GM12878 (cell line): ENCODE measurements at regions not wholly inside any gene's neighbourhood (a gene's known extent, or its start where the extent isn't known, plus 50 kb on each side); places are given as distances from the start of the nearest gene placed in this dataset.

Experiments
- ATAC-seq: fragments of 200-7000 bp; cut with Tn5 transposase; 3 replicates; pipeline ENCODE4 v1.9.1; 2020; ENCODE audit warnings: mild to moderate bottlenecking, moderate library complexity
- BruUV-seq: library from RNA; stranded (reverse); fragments of 400-500 nt; replicated peaks from 2 replicates; lab custom pipeline; 2021; lab: Mats Ljungman, UMichigan
- CTCF ChIA-PET: fragments of 300-600 bp; sonication (Branson Sonifier 250); formaldehyde crosslinking; extraction: SDS; loops from one replicate; lab custom pipeline; 2021; ENCODE audit warnings: inconsistent platforms; lab: Yijun Ruan, JAX
- POLR2A ChIA-PET: fragments of 350-600 bp; formaldehyde crosslinking; extraction: SDS; loops from one replicate; lab custom pipeline; 2021; ENCODE audit warnings: inconsistent platforms; lab: Charles Lee
- RAD21 ChIA-PET: fragments of 300-600 bp; sonication (Branson Sonifier 250); formaldehyde crosslinking; loops from one replicate; lab custom pipeline; 2023; ENCODE audit warnings: antibody characterized with exemption; ENCODE audit not compliant: unreplicated experiment; lab: Charles Lee
- SMC1A ChIA-PET: fragments of 300-600 bp; sonication (Branson Sonifier 250); formaldehyde crosslinking; loops from one replicate; lab custom pipeline; 2023; ENCODE audit not compliant: unreplicated experiment, uncharacterized antibody; lab: Charles Lee
- DNase-seq: peaks from one replicate; pipeline ENCODE4 v3.0.0-alpha.2; 2011; ENCODE audit warnings: low read depth, low spot score
- FAIRE-seq: peaks from 3 replicates; lab custom pipeline; 2011; peaks lifted over from hg19 to GRCh38; lab: Jason Lieb, UNC
- H2AFZ ChIP-seq: 2 replicates; pipeline ENCODE4 v1.6.0; 2011; ENCODE audit warnings: low read depth, low read length, control low read depth; ENCODE audit not compliant: control insufficient read depth
- H3K27ac ChIP-seq: 2 replicates; pipeline ENCODE4 v1.5.1; 2011; ENCODE audit warnings: control low read depth; ENCODE audit not compliant: control insufficient read depth, insufficient read depth
- H3K27me3 ChIP-seq, 2 experiments: replicated peaks in 1 of 2; 2 replicates each; pipeline versions ENCODE4 v1.6.0 to v1.6.1; 2011; ENCODE audit warnings: low read length in 1 of 2; ENCODE audit not compliant: control insufficient read depth in 2 of 2, insufficient read depth in 2 of 2
- H3K36me3 ChIP-seq, 2 experiments: 2 replicates each; pipeline ENCODE4 v1.5.1; 2011; ENCODE audit warnings: low read length in 1 of 2; ENCODE audit not compliant: control insufficient read depth in 2 of 2, insufficient read depth in 2 of 2
- H3K4me1 ChIP-seq: 2 replicates; pipeline ENCODE4 v1.6.1; 2011; ENCODE audit warnings: mild to moderate bottlenecking, low read length, moderate library complexity, mixed read lengths; ENCODE audit not compliant: control insufficient read depth, insufficient read depth
- H3K4me2 ChIP-seq: 2 replicates; pipeline ENCODE4 v1.6.0; 2011; ENCODE audit warnings: control low read depth; ENCODE audit not compliant: control insufficient read depth, insufficient read depth
- H3K4me3 ChIP-seq: fragments of 200-600 bp; sonication (generic); 2 replicates; pipeline ENCODE4 v1.5.1; 2016
- H3K79me2 ChIP-seq: 2 replicates; pipeline ENCODE4 v1.6.0; 2011; ENCODE audit warnings: low read length; ENCODE audit not compliant: control insufficient read depth, insufficient read depth
- H3K9ac ChIP-seq: 2 replicates; pipeline ENCODE4 v1.8.0; 2011; ENCODE audit warnings: low read length, control low read depth, mixed read lengths; ENCODE audit not compliant: control insufficient read depth, insufficient read depth
- H3K9me3 ChIP-seq: replicated peaks from 3 replicates; pipeline ENCODE4 v1.5.1; 2011; ENCODE audit warnings: mild to moderate bottlenecking, low read length; ENCODE audit not compliant: control insufficient read depth, insufficient read depth
- H4K20me1 ChIP-seq: 2 replicates; pipeline ENCODE4 v1.6.0; 2011; ENCODE audit not compliant: control insufficient read depth, insufficient read depth
- CREM ChIP-seq: IDR thresholded peaks from 2 replicates; pipeline ENCODE4 v1.6.1; 2014; ENCODE audit warnings: antibody characterized with exemption, low read depth
- DPF2 ChIP-seq: fragments of 450-650 bp; IDR thresholded peaks from 2 replicates; pipeline ENCODE4 v1.6.1; 2017; ENCODE audit warnings: mild to moderate bottlenecking
- HCFC1 ChIP-seq: fragments of 150-350 bp; IDR thresholded peaks from 2 replicates; pipeline ENCODE4 v1.6.1; 2014; ENCODE audit warnings: low read length
- MEF2A ChIP-seq: IDR thresholded peaks from 2 replicates; pipeline ENCODE4 v1.6.1; 2011; ENCODE audit warnings: low read depth, mild to moderate bottlenecking, low read length, moderate library complexity; ENCODE audit not compliant: insufficient read depth
- NFYA ChIP-seq: IDR thresholded peaks from 2 replicates; pipeline ENCODE4 v1.6.1; 2011; ENCODE audit warnings: low read depth, mild to moderate bottlenecking, low read length, improper control_type of control experiment, borderline replicate concordance
- NFYB ChIP-seq: IDR thresholded peaks from 2 replicates; pipeline ENCODE4 v1.6.1; 2011; ENCODE audit warnings: low read depth, mild to moderate bottlenecking, low read length, improper control_type of control experiment, moderate library complexity; ENCODE audit not compliant: insufficient read depth
- PAX5 ChIP-seq: IDR thresholded peaks from 2 replicates; pipeline ENCODE4 v1.6.1; 2011; ENCODE audit warnings: low read depth, low read length, borderline replicate concordance
- POLR2AphosphoS5 ChIP-seq: IDR thresholded peaks from 2 replicates; pipeline ENCODE4 v1.6.1; 2011; ENCODE audit warnings: mild to moderate bottlenecking, low read length, inconsistent platforms
- ZNF274 ChIP-seq: IDR thresholded peaks from one replicate; pipeline ENCODE4 v1.8.0; 2011; ENCODE audit not compliant: insufficient read length, insufficient read depth
- ZNF384 ChIP-seq: IDR thresholded peaks from 2 replicates; pipeline ENCODE4 v1.6.1; 2012; ENCODE audit warnings: low read depth, mild to moderate bottlenecking, low read length, improper control_type of control experiment, borderline replicate concordance
- ZSCAN29 ChIP-seq: fragments of 450-650 bp; IDR thresholded peaks from 2 replicates; pipeline ENCODE4 v1.6.1; 2017; ENCODE audit warnings: mild to moderate bottlenecking, moderate library complexity
- WGBS: methylation state at CpG from one replicate; pipeline ENCODE4 v1.1.6; 2016; ENCODE audit warnings: low lambda C conversion rate; ENCODE audit not compliant: insufficient replicate concordance, insufficient coverage; ENCODE audit errors: missing lambda C conversion rate; 5-methylcytosine and 5-hydroxymethylcytosine counted together
- in situ Hi-C: fragments of 300-500 bp; cut with MboI; formaldehyde crosslinking; loops from 9 replicates; pipeline ENCODE4 v1.14.3; 2018; ENCODE audit warnings: mixed read lengths
- intact Hi-C: fragments of 100-400 bp; cut with micrococcal nuclease; formaldehyde crosslinking; loops from one replicate; pipeline ENCODE4 v1.14.2; 2022; ENCODE audit not compliant: unreplicated experiment
- TF ChIP-seq, protein P1 (sequence below): fragments of 150-350 bp; IDR thresholded peaks from 2 replicates; pipeline ENCODE4 v1.6.1; 2014; ENCODE audit warnings: mild to moderate bottlenecking, low read depth, low read length
- TF ChIP-seq, protein P2 (sequence below): IDR thresholded peaks from 2 replicates; pipeline ENCODE4 v1.6.1; 2011; ENCODE audit warnings: mild to moderate bottlenecking, low read depth, low read length, moderate library complexity; ENCODE audit not compliant: insufficient replicate concordance

DNA sequence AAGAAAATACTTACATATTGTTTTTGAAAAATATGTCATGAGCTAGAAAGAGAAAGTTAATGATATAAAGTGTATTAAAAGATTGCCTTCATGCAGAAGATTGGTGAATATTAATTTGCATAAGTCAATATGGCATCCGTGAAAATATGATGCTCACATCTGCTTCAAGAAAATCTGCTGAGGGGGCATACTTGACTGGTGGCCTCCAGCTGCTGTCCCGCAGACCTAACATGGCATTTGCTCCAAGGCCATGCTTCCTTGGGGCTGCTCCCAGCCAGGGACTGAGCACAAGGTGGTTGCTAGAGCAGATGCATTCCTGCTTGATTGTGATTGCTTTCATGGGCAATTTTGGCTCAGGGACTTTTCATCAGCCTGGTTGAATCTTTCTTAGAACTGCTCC lies 133.8 kb downstream of the TTC6 start:
- intact Hi-C loops: no loop called here
- Histone ChIP-seq H3K9me3 (no peaks in the 10 kb centered on the region), H3K4me2 (no peak overlapping the region), H2AFZ (no peak overlapping the region), H3K79me2 (no peaks in the 10 kb centered on the region), H3K27me3 (no peaks in the 10 kb centered on the region), H3K36me3 (no peaks in the 10 kb centered on the region), H4K20me1 (no peaks in the 10 kb centered on the region), H3K4me1 (no peaks in the 10 kb centered on the region), H3K9ac (no peak overlapping the region), H3K27ac (no peak overlapping the region), H3K4me3 (no peak overlapping the region)
- BruUV-seq: no TSS peak
- SMC1A ChIA-PET: no interaction called here
- no peak for FAIRE-seq
- WGBS: 60% methylated on average over 2 of the region's 2 CpGs
- CTCF ChIA-PET: no interaction called here
- in situ Hi-C loops: no loop called here
- no peak for DNase-seq
- POLR2A ChIA-PET: no interaction called here
- TF ChIP-seq DPF2 (no peak), ZNF274 (no peak), NFYA (no peak), POLR2AphosphoS5 (no peak), ZSCAN29 (no peak), HCFC1 (no peak), CREM (no peak), MEF2A (no peak), PAX5 (no peak), NFYB (no peak), ZNF384 (no peak)
- TF ChIP-seq, protein P1, sequence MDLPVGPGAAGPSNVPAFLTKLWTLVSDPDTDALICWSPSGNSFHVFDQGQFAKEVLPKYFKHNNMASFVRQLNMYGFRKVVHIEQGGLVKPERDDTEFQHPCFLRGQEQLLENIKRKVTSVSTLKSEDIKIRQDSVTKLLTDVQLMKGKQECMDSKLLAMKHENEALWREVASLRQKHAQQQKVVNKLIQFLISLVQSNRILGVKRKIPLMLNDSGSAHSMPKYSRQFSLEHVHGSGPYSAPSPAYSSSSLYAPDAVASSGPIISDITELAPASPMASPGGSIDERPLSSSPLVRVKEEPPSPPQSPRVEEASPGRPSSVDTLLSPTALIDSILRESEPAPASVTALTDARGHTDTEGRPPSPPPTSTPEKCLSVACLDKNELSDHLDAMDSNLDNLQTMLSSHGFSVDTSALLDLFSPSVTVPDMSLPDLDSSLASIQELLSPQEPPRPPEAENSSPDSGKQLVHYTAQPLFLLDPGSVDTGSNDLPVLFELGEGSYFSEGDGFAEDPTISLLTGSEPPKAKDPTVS: no peak
- TF ChIP-seq, protein P2, sequence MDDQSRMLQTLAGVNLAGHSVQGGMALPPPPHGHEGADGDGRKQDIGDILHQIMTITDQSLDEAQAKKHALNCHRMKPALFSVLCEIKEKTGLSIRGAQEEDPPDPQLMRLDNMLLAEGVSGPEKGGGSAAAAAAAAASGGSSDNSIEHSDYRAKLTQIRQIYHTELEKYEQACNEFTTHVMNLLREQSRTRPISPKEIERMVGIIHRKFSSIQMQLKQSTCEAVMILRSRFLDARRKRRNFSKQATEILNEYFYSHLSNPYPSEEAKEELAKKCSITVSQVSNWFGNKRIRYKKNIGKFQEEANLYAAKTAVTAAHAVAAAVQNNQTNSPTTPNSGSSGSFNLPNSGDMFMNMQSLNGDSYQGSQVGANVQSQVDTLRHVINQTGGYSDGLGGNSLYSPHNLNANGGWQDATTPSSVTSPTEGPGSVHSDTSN: no peak
- ATAC-seq: no peak
- RAD21 ChIA-PET: no interaction called here
